ENCODE measurements at regions not wholly inside any gene's neighbourhood (a gene's known extent, or its start where the extent isn't known, plus 50 kb on each side); places are given as distances from the start of the nearest gene placed in this dataset.

DNA sequence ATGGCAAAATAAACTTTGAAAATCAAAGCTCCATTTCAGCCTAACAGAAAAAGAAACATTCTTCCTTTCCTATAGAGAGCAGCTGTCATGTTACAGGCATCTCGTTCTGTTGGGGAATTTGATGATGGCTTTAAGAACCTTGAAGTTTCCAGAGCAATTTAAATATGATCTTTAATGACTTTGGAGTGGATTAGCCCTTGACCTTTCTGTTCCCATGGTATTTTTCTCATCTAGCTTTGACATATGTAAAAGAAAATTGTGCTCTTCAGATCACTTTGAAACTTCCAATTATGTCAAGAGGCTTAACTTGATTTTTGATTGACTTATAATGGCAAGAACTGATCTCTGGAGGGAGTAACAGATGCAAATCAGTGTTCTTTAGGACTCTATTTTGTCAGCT lies 157.6 kb upstream of the SEMA3E start:
- TF ChIP-seq, protein P1, sequence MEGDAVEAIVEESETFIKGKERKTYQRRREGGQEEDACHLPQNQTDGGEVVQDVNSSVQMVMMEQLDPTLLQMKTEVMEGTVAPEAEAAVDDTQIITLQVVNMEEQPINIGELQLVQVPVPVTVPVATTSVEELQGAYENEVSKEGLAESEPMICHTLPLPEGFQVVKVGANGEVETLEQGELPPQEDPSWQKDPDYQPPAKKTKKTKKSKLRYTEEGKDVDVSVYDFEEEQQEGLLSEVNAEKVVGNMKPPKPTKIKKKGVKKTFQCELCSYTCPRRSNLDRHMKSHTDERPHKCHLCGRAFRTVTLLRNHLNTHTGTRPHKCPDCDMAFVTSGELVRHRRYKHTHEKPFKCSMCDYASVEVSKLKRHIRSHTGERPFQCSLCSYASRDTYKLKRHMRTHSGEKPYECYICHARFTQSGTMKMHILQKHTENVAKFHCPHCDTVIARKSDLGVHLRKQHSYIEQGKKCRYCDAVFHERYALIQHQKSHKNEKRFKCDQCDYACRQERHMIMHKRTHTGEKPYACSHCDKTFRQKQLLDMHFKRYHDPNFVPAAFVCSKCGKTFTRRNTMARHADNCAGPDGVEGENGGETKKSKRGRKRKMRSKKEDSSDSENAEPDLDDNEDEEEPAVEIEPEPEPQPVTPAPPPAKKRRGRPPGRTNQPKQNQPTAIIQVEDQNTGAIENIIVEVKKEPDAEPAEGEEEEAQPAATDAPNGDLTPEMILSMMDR (IDR thresholded peaks at IDR 0.05) = no peak
- TF ChIP-seq POLR2A (IDR thresholded peaks at IDR 0.05) = no peak
- TF ChIP-seq POLR2AphosphoS5 (IDR thresholded peaks at IDR 0.05) = no peak
- TF ChIP-seq EP300 (IDR thresholded peaks at IDR 0.05) = no peak

All from gastroesophageal sphincter (tissue), 3 donors.